GM12873 (cell line): ENCODE measurements at regions not wholly inside any gene's neighbourhood (a gene's known extent, or its start where the extent isn't known, plus 50 kb on each side); places are given as distances from the start of the nearest gene placed in this dataset.

Experiments
- CTCF ChIP-seq: IDR thresholded peaks from 2 replicates; pipeline ENCODE4 v1.5.1; 2012; ENCODE audit warnings: low read depth, mild to moderate bottlenecking, moderate library complexity, low read length, control low read depth; ENCODE audit not compliant: insufficient read depth; ENCODE audit errors: missing control alignments

- no peak for TF ChIP-seq CTCF
Observed at GRCh38 chr1:189675712-189676244, 801.9 kb downstream of the BRINP3 start.

GRCh38 chr1:189678779-189679178, 798.9 kb downstream of the BRINP3 start:
- TF ChIP-seq CTCF: peak; percentile 39

GRCh38 chr1:189681252-189681919, 796.3 kb downstream of the BRINP3 start:
- no peak for TF ChIP-seq CTCF

GRCh38 chr1:189682591-189682990, 795.1 kb downstream of the BRINP3 start:
- no peak for TF ChIP-seq CTCF

- no peak for TF ChIP-seq CTCF
Observed at GRCh38 chr1:189686288-189686687, 791.4 kb downstream of the BRINP3 start.

- no peak for TF ChIP-seq CTCF
Observed at GRCh38 chr1:189693140-189693539, 784.5 kb downstream of the BRINP3 start.

- TF ChIP-seq CTCF: no peak
Observed at GRCh38 chr1:189696297-189696696, 781.4 kb downstream of the BRINP3 start.
